HG02610 (cell line): ENCODE measurements at regions not wholly inside any gene's neighbourhood (a gene's known extent, or its start where the extent isn't known, plus 50 kb on each side); places are given as distances from the start of the nearest gene placed in this dataset.
"Not testable (repeated sequence)": the region's sequence is repeated elsewhere in the genome, so short reads cannot be mapped to it uniquely, and the experiment has no call there.

ENCODE experiments used
- ATAC-seq: cut with Tn5 transposase; IDR thresholded peaks from one replicate; pipeline ENCODE4 v1.9.1; 2021; ENCODE audit warnings: mild to moderate bottlenecking, moderate library complexity; ENCODE audit not compliant: unreplicated experiment

- ATAC-seq = no peak
Observed at GRCh38 chr1:59195151-59195550, 101.7 kb upstream of the FGGY start.

DNA sequence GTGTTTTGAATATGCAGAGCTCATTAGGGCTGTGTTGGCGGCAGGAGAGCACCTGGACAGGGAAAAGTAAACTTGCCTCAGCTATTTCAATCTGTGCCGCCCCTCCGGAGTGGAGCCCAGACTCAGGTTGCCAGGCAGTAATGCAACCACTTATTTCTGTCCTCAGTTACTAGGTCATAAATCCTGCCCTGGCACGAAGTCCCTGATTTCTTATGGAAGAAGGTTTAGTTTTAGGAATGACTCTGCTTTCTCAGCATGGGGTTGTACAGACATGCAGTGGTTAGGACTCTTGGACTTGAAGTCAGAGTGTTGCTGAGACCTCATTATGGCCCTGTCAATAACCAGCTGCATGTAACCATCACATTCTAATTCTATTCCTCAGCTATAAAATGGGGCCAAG is 98.3 kb upstream of the FGGY start:
- no peak for ATAC-seq

DNA sequence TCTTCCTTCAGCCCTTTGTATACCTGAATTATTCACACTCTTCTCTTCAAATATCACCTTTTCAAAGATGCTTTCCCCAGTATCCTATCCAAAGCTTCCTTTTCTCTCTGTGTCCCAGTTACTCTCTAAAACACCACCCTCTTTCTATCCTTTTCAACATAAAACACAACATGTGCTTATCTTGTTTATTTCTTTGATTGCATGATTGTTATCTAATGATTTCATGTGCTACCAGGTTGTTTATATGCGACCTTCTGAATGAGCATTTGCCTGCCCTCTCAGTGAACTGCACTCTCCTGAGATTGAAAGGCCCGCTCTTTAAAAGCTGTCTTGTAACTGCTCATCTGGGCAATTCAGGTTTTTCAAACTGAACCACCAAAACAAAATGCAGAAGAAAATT is 97.7 kb upstream of the FGGY start:
- no peak for ATAC-seq

- no peak for ATAC-seq
Observed at GRCh38 chr1:59199719-59200376, 97.0 kb upstream of the FGGY start.

DNA sequence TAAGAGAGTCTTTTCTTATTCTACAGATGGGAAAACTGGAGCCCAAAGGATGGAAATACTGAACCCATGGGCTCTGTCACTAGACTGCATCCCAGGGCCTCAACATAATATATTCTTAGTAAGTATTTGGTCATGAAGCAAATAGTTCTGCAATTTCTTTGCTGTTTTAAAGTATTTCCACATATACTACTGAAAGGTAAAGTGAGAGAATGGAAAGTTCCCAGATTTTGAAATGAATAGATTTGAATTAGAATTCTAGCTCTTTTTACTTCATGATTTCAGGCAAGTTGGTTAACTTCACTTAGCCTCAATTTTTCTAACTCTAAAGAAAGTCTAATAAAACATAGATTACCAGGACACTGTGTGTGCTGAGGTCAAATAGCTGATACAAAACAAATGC is 95.6 kb upstream of the FGGY start:
- ATAC-seq = no peak

DNA sequence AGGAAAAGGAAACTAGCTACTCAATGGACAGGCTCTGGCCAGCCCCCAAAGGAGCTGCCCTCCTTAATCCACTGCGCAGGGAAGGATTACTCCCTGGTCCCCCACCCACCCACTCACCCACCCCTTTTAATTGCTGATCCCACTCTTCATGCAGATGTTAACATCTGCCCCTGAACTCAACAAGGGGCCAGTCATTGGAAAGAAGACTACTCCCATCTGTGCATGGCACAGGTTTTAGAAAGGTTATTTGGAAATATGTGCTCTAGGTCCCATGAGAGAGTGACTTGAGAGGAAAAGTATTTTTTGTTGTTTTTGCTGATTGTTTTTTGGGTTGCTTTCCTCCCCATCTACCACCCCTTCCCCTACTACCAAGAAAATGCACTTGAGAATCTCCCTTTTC is 94.4 kb upstream of the FGGY start:
- ATAC-seq = no peak

DNA sequence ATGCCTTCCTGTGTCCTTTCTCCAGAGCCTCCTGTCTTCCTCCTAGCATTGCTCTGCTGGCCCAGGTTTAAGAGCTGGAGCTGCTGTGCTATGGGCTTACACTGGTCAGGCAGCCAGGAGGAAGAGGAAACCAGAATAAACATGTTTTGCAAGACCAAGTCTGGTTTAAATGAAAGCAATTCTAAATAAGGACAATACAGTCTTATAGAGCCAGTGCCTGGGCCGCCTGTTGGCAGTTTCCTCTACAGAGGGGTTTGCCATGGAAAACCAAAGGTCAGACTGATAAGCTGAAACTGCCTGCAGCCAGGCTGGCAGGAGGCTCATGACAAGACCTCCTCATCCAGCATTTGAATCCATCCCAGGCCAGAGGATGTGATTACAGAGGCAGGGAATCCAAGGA is 92.9 kb upstream of the FGGY start:
- ATAC-seq = no peak

DNA sequence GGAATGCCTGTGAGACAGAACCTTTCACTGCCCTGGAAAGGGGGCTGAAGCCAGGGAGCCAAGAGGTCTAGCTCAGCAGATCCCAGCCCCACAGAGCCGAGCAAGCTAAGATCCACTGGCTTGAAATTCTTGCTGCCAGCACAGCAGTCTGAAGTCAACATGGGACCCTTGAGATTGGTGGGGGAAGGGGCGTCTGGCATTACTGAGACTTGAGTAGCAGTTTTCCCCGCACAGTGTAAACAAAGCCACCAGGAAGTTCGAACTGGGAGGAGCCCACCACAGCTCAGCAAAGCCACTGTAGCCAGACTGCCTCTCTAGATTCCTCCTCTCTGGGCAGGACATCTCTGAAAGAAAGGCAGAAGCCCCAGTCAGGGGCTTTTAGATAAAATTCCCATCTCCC is 90.3 kb upstream of the FGGY start:
- not testable (repeated sequence) for ATAC-seq

DNA sequence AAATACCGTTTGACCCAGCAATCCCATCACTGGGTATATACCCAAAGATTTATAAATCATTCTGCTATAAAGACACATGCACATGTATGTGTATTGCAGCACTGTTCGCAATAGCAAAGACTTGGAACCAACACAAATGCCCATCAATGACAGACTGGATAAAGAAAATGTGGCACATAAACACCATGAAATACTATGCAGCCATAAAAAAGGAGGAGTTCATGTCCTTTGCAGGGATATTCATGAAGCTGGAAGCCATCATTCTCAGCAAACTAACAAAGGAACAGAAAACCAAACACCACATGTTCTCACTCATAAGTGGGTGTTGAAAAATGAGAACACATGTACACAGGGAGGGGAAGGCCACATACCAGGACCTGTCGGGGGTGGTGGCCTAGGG is 86.5 kb upstream of the FGGY start:
- ATAC-seq = not testable (repeated sequence)

- no peak for ATAC-seq
Observed at GRCh38 chr1:59212706-59213105, 84.2 kb upstream of the FGGY start.

DNA sequence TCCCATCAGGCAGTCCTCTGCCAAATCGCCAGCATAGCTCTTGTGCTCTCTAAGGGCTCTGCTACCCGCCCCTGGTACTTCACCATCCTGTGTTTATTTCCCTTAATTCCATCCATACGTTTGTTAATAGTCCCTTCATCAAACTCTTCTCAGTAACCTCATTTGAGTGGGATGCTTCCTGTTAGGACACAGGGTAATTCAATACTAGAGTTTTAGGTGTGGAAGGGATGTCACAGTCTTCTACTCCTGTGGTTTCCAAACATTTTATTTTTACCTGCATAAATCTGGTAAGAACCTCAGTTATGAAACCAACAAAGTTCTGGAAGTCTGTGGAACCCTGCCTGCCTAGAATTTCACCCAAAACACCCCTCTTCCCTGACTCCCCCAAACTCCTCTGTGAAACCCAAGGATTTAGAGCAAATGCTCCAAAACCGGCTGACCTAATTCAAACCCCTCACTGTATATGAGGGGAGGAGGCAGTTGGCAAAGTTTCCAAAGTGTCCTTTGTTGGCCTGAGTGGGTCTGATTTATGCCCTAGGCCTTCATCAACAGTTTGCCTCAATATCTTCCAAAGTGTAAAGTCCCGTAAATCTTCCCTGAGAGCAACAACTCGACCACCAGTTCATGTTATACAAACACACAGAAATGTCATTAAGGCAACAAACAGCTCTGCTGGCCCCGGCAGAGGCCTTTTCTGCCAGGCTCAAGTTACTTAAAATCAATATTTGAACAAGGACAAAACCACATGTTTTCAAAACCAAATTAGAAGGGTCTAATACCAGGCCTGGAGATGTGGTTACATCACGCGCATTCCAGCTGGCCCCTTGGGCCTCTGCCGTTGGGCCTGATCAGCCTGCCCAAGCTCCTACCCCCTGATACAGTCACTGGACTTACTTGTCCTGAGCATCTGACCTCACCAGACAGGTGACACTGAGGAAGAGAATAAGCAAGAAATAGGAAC is 82.4 kb upstream of the FGGY start:
- ATAC-seq = no peak

- no peak for ATAC-seq
Observed at GRCh38 chr1:59215766-59216291, 81.1 kb upstream of the FGGY start.

DNA sequence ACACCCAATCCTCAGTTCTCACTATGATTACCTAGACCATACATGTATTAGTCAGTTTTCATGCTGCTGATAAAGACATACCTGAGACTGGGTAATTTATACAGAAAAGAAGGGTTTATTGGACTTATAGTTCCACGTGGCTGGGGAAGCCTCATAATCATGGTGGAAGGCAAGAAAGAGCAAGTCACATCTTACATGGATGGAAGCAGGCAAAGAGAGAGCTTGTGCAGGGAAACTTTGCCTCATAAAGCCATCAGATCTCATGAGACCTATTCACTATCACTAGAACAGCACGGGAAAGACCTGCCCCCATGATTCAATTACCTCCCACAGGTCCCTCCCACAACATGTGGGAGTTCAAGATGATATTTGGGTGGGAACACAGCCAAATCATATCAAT is 79.5 kb upstream of the FGGY start:
- not testable (repeated sequence) for ATAC-seq

DNA sequence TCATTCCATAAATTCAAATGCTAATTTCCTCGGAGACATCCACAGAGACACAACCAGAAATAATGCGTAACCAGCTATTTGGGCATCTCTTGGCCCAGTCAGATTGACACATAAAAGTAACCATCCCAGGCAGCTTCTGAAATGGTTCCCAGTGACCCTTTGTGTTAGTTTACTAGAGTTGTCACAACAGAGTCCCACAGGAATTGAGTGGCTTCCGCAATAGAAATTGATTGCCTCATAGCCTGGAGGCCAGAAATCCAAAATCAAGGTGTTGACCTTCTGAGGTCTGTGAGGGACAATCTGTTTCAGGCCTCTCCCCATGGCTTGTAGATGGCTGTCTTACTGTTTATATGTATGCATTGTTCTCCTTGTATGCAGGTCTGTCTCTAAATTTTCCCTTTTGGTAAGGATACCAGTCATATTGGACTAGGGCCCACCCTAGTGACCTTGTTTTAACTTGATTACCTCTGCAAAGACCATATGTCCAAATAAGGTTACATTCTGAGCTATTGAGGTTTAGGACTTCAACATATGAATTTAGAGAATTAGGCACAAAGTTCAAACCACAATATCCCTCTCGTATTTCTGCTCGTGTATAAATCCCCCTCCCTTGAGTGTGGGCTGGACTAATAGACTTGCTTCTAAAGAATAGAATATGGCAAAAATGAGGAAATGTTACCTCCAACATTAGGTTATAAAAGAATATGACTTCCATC is 78.2 kb upstream of the FGGY start:
- no peak for ATAC-seq

DNA sequence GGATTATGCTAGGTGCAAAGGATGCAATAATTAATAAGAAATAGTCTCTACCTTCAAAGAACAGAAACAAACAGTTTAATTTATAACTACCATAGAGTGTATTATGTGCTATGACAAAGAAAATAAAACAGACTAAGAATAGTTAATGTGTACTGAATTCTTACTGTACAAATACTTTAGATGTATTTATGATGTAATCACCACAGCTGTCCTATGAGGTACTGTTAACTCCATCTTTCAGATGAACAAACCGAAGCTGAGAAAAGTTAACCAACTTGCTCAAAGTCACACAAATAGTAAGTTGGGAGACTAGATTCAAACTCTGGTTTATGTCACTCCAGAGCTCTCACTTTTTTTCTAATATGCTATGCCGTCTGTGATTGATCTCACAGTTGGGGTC is 77.0 kb upstream of the FGGY start:
- no peak for ATAC-seq

DNA sequence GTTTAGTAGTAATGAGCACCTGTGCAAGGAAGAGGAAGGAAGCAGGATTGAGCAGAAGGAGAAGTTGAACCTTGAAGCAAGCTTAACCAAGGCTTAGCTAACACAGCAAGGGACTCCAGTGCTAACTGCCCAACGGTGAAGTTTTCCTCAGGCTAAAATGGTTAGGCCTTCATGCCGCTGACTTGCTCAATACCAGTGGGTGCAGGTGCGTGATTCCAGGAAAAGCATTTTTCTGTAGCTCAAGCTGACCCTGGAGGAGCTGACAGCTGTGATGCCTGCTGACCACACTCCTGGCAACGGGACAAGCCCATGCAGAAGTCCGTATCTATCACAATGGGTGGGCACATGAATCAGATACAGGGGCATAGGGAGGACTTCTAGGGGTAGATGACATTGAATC is 76.5 kb upstream of the FGGY start:
- no peak for ATAC-seq

GRCh38 chr1:59223198-59223597 is 73.7 kb upstream of the FGGY start:
- ATAC-seq = no peak

DNA sequence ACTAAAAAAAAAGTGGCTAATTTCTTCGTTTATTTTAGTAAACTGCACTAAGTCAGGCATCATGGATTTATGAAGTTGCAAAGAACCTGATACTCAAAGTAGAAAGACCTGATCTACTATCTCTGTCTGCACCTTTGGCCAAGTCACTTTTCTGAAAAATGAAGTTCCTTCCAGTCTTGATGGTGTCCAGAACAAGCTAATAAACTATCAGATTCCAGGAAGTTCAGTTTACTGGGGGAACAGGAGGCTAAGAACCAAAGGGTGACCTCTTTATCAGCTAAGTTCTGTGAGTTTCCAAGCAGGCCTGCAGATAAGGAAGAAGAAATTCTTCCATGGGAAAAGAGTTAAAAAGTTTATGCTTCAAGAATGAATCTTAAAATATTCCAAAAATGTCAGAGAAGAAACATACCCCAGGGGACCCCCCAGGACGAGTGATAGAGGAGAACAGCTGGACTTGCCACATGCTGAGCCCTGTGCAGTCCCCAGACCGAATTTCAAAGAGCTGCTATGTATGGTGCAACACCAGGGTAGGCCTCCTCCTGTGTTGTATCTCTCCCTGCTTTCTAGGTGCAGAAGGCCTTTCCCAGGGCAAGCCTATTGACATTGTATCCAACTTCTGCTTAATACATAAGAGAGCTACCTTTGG is 72.8 kb upstream of the FGGY start:
- no peak for ATAC-seq

DNA sequence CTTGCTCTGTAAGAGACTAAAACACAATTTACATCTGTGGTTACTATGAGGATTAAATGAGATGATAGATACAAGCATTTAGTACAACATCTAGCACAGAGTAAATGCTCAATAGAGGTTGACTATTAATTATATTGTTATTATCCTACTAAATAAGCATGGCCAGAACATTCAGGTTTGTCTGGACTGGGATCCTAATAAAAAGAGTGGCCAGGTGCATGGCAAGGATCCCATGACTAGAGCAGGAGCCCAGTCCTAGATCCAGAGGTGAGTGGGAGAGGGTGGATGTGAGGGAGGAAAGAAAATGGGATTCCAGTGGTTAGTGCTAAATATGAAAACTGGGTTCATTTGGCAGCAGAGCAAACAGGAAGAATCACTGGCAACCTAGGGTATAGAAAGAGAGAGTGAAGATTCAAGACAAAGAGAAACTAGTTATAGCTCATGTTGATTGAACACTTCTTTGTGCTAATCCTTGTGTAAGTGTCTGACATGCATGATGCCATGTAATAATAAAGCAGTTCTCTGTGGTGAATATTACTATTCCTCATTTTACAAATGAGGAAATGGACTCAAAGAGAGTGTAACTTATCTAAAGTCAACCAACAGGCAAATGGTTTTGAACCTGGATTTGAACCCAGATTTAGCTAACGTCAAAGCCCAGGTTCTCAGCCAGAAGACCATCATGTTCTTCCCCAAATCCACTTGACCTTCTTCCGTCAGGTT is 71.1 kb upstream of the FGGY start:
- ATAC-seq = no peak

- ATAC-seq = peak; percentile 56
Observed at GRCh38 chr1:59229138-59229537, 67.8 kb upstream of the FGGY start.
